ENCODE measurements at regions not wholly inside any gene's neighbourhood (a gene's known extent, or its start where the extent isn't known, plus 50 kb on each side); places are given as distances from the start of the nearest gene placed in this dataset.

DNA sequence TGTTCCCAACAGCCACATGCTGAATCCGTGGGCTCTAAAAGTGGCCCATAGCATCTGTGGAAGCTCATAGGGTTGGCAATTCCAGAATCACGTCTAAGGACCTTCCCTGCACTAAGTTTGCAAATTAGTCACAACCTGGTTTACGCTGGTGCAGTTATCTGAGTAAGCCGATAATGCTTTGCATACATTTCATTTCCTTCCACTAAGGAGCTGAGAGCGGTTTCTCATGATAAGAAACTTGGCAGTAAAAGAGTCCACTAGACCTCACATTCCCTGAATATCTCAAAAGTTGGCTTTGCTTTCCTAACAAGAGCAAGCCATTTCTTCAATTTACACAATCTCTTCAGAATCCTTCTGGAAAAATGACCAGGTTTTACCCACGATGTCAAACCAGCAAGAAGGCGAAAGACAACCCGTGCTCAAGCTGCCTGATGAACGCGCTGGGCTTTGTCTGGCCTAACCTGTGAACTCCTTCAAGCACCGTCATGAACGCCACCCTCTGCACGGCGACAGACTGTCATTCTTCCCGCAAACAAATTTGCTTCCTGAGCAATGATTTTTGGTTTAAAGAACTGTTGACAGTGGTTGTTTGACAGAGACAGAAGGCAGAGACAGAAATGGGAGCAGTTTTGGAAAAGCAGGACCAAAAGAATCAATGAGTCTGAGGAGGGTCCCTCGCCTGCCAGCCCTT, 73.0 kb upstream of the COPS8 start:
- TF ChIP-seq, protein P1, sequence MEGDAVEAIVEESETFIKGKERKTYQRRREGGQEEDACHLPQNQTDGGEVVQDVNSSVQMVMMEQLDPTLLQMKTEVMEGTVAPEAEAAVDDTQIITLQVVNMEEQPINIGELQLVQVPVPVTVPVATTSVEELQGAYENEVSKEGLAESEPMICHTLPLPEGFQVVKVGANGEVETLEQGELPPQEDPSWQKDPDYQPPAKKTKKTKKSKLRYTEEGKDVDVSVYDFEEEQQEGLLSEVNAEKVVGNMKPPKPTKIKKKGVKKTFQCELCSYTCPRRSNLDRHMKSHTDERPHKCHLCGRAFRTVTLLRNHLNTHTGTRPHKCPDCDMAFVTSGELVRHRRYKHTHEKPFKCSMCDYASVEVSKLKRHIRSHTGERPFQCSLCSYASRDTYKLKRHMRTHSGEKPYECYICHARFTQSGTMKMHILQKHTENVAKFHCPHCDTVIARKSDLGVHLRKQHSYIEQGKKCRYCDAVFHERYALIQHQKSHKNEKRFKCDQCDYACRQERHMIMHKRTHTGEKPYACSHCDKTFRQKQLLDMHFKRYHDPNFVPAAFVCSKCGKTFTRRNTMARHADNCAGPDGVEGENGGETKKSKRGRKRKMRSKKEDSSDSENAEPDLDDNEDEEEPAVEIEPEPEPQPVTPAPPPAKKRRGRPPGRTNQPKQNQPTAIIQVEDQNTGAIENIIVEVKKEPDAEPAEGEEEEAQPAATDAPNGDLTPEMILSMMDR (IDR thresholded peaks at IDR 0.05), result no peak
- TF ChIP-seq ZFX (IDR thresholded peaks at IDR 0.05; ENCODE audit: borderline replicate concordance), result no peak

Data from 22Rv1 (cell line).